ENCODE measurements at regions not wholly inside any gene's neighbourhood (a gene's known extent, or its start where the extent isn't known, plus 50 kb on each side); places are given as distances from the start of the nearest gene placed in this dataset.
"Not testable (repeated sequence)": the region's sequence is repeated elsewhere in the genome, so short reads cannot be mapped to it uniquely, and the experiment has no call there.

DNA sequence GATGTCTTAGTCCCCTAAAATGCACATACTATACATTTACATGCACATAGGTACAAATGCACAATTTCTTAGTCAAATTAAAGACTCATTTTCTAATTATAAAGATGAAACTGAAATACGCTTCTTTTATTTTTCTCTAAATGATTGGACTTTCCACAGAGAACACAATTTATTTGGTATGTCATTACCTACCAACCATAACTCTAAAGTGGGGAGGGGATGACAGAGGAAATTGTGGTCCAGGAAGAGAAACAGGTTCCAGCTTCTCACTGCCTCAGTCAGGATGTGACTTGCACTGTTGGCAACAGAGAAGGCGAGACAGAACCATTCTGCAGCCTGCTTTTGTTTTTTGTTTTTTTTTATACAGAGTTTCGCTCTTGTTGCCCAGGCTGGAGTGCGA, 1189.2 kb downstream of the PLA2G4A start:
- TF ChIP-seq, protein P1, sequence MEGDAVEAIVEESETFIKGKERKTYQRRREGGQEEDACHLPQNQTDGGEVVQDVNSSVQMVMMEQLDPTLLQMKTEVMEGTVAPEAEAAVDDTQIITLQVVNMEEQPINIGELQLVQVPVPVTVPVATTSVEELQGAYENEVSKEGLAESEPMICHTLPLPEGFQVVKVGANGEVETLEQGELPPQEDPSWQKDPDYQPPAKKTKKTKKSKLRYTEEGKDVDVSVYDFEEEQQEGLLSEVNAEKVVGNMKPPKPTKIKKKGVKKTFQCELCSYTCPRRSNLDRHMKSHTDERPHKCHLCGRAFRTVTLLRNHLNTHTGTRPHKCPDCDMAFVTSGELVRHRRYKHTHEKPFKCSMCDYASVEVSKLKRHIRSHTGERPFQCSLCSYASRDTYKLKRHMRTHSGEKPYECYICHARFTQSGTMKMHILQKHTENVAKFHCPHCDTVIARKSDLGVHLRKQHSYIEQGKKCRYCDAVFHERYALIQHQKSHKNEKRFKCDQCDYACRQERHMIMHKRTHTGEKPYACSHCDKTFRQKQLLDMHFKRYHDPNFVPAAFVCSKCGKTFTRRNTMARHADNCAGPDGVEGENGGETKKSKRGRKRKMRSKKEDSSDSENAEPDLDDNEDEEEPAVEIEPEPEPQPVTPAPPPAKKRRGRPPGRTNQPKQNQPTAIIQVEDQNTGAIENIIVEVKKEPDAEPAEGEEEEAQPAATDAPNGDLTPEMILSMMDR (conservative IDR thresholded peaks at IDR 0.05; ENCODE audit: low read depth, low read length): no peak
- no peak overlapping the region for H3K4me3 ChIP-seq (ENCODE audit: low read depth, low read length)
- DNase-seq (ENCODE audit: low read depth): no peak

GRCh38 chr1:188022661-188023060, 1193.9 kb downstream of the PLA2G4A start:
- TF ChIP-seq, protein P1 (conservative IDR thresholded peaks at IDR 0.05; ENCODE audit: low read depth, low read length): no peak
- no peak overlapping the region for H3K4me3 ChIP-seq (ENCODE audit: low read depth, low read length)
- DNase-seq (ENCODE audit: low read depth): no peak

GRCh38 chr1:188023206-188023605, 1194.5 kb downstream of the PLA2G4A start:
- no peak overlapping the region for H3K4me3 ChIP-seq (ENCODE audit: low read depth, low read length)
- TF ChIP-seq, protein P1 (conservative IDR thresholded peaks at IDR 0.05; ENCODE audit: low read depth, low read length): no peak
- DNase-seq (ENCODE audit: low read depth): no peak

DNA sequence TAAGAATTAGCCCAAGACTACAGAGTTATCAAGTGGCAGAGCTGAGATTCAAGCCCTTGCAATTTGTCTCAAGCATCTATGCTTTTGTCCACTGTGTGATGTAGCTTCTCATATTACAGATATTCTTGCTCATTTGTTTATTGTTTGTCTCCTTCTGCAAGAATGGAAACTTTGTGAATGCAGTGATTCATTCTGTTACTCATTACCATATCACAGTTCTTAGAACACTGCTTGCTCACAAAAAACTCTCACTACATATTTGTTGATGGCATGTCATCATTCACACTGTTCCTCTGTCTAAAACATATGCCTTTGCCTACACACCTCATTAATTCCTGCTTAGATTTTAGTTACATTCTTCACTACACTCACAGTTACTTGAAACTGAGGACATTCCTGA, 1198.9 kb downstream of the PLA2G4A start:
- TF ChIP-seq, protein P1 (conservative IDR thresholded peaks at IDR 0.05; ENCODE audit: low read depth, low read length): no peak
- no peak overlapping the region for H3K4me3 ChIP-seq (ENCODE audit: low read depth, low read length)
- peak; percentile 93 for DNase-seq (ENCODE audit: low read depth)

DNA sequence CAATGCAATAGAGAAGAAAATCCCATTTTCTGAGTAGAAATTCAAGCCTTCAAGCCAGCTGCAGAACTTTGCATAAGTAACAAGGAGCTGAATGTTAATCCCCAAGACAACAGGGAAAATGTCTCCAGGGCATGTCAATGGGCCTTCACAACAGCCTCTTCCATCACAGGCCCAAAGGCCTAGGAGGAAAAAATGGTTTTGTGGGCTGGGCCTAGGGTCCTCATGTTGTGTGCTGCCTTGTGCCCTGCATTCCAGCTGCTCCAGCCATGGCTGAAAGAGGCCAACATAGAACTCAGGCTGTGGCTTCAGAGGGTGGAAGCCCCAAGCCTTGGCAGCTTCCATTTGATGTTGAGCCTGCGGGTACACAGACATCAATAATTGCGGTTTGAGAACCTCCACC, 1208.8 kb downstream of the PLA2G4A start:
- not testable (repeated sequence) for DNase-seq (ENCODE audit: low read depth); H3K4me3 ChIP-seq (ENCODE audit: low read depth, low read length)

- TF ChIP-seq, protein P1 (conservative IDR thresholded peaks at IDR 0.05; ENCODE audit: low read depth, low read length): no peak
These were observed 1214.9 kb downstream of the PLA2G4A start for GRCh38 chr1:188043536-188044245.

DNA sequence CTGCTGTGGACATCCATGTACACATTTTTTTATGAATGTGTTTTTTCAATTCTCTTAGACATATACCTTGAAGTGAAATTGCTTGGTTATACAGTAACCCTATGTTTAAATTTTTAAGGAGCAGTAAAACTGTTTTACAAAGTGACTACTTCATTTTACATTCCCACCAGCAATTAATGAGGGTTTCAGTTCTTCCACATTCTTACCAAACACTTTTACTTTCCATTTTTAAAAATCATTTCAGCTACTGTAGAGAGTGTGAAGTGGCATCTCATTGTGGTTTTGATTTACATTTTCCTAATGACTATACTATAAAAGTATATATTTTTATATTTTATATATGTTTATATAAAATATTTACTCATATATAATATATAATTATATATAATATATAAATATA, 1221.5 kb downstream of the PLA2G4A start:
- H3K4me3 ChIP-seq (ENCODE audit: low read depth, low read length): no peak overlapping the region
- DNase-seq (ENCODE audit: low read depth): no peak
- TF ChIP-seq, protein P1 (conservative IDR thresholded peaks at IDR 0.05; ENCODE audit: low read depth, low read length): no peak

More at GRCh38 chr1:188043536-188044245, 1214.9 kb downstream of the PLA2G4A start:
- no peak overlapping the region for H3K4me3 ChIP-seq (ENCODE audit: low read depth, low read length)
- DNase-seq (ENCODE audit: low read depth): peak; percentile 57

Data from choroid plexus epithelial cell (primary cell).